ENCODE measurements at regions not wholly inside any gene's neighbourhood (a gene's known extent, or its start where the extent isn't known, plus 50 kb on each side); places are given as distances from the start of the nearest gene placed in this dataset.

DNA sequence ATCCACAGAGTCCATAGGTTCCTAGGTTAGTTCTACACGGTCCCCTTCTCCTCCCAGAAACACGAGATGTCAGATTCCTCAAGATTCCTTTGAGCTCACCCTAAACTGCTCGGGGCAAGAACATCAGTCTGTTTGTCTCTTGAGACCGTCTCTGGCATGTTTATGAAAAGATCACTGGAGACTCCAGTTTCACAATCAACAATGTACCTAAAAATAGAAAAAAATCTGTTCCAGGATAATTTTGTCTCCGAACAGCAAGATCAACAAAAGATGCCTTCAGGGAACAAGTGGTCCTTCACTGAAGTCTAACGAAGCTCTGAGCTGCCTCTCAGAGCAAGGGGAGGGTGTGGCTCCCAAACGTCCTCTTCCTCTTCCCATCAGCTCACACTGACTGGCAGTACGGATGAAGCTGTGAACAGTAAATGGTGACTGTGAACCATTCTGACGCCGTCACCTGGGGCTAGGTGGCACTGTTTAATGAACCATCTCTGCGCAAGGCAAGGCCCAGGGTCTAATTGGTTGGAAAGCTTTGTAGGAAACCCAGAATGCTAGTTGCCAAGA lies 156.2 kb upstream of the LYZL1 start:
- no peak for TF ChIP-seq POLR2AphosphoS5 (IDR thresholded peaks at IDR 0.05; ENCODE audit: low read depth, low read length)
- TF ChIP-seq, protein P1, sequence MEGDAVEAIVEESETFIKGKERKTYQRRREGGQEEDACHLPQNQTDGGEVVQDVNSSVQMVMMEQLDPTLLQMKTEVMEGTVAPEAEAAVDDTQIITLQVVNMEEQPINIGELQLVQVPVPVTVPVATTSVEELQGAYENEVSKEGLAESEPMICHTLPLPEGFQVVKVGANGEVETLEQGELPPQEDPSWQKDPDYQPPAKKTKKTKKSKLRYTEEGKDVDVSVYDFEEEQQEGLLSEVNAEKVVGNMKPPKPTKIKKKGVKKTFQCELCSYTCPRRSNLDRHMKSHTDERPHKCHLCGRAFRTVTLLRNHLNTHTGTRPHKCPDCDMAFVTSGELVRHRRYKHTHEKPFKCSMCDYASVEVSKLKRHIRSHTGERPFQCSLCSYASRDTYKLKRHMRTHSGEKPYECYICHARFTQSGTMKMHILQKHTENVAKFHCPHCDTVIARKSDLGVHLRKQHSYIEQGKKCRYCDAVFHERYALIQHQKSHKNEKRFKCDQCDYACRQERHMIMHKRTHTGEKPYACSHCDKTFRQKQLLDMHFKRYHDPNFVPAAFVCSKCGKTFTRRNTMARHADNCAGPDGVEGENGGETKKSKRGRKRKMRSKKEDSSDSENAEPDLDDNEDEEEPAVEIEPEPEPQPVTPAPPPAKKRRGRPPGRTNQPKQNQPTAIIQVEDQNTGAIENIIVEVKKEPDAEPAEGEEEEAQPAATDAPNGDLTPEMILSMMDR (IDR thresholded peaks at IDR 0.05): peak; percentile 10; the same call in 1 of the 2 replicates

All from Panc1 (cell line).